GM12874 (cell line): ENCODE measurements at regions not wholly inside any gene's neighbourhood (a gene's known extent, or its start where the extent isn't known, plus 50 kb on each side); places are given as distances from the start of the nearest gene placed in this dataset.

Experiments used
- CTCF ChIP-seq: IDR thresholded peaks from 2 replicates; pipeline ENCODE4 v1.5.1; 2011; ENCODE audit warnings: low read depth, mild to moderate bottlenecking, control low read depth, low read length, moderate library complexity; ENCODE audit not compliant: insufficient read depth

- no peak for TF ChIP-seq CTCF
These were observed 55.1 kb upstream of the TNFRSF19 start for GRCh38 chr13:23515116-23515515.

- no peak for TF ChIP-seq CTCF
These were observed 54.0 kb upstream of the TNFRSF19 start for GRCh38 chr13:23516190-23516589.

GRCh38 chr13:23516702-23517101 lies 53.5 kb upstream of the TNFRSF19 start:
- no peak for TF ChIP-seq CTCF

GRCh38 chr13:23518231-23518630 lies 52.0 kb upstream of the TNFRSF19 start:
- no peak for TF ChIP-seq CTCF
